22Rv1 (cell line): ENCODE measurements at regions not wholly inside any gene's neighbourhood (a gene's known extent, or its start where the extent isn't known, plus 50 kb on each side); places are given as distances from the start of the nearest gene placed in this dataset.

Source experiments
- H3K27ac ChIP-seq: fragments of 450-650 bp; 2 replicates; pipeline ENCODE4 v1.5.1; 2017
- CTCF ChIP-seq: fragments of 450-650 bp; IDR thresholded peaks from 2 replicates; pipeline ENCODE4 v1.5.1; 2017; ENCODE audit warnings: mild to moderate bottlenecking
- ZFX ChIP-seq: fragments of 450-650 bp; IDR thresholded peaks from 2 replicates; pipeline ENCODE4 v1.6.1; 2017; ENCODE audit warnings: antibody characterized with exemption, borderline replicate concordance

GRCh38 chr13:106041445-106041844, 494.0 kb downstream of the EFNB2 start:
- H3K27ac ChIP-seq, result no peak overlapping the region
- TF ChIP-seq CTCF, result no peak
- TF ChIP-seq ZFX, result no peak

- TF ChIP-seq ZFX (no peak), CTCF (no peak)
- no peak overlapping the region for H3K27ac ChIP-seq
Measured at GRCh38 chr13:106038752-106039151, 496.7 kb downstream of the EFNB2 start.

GRCh38 chr13:106036870-106037269, 498.6 kb downstream of the EFNB2 start:
- TF ChIP-seq ZFX (no peak), CTCF (peak; percentile 13; the same call in 1 of the 2 replicates)
- no peak overlapping the region for H3K27ac ChIP-seq

GRCh38 chr13:106034201-106034600, 501.3 kb downstream of the EFNB2 start:
- no peak for TF ChIP-seq CTCF
- TF ChIP-seq ZFX, result no peak
- H3K27ac ChIP-seq, result no peak overlapping the region

- TF ChIP-seq CTCF, result no peak
- no peak for TF ChIP-seq ZFX
- no peak overlapping the region for H3K27ac ChIP-seq
Measured at GRCh38 chr13:106033659-106034058, 501.8 kb downstream of the EFNB2 start.

- H3K27ac ChIP-seq, result no peak overlapping the region
- TF ChIP-seq CTCF (no peak), ZFX (no peak)
Measured at GRCh38 chr13:106032441-106032840, 503.0 kb downstream of the EFNB2 start.

- H3K27ac ChIP-seq, result no peak overlapping the region
- TF ChIP-seq CTCF (no peak), ZFX (no peak)
Measured at GRCh38 chr13:106029676-106030290, 505.7 kb downstream of the EFNB2 start.
